ENCODE measurements at regions not wholly inside any gene's neighbourhood (a gene's known extent, or its start where the extent isn't known, plus 50 kb on each side); places are given as distances from the start of the nearest gene placed in this dataset.

DNA sequence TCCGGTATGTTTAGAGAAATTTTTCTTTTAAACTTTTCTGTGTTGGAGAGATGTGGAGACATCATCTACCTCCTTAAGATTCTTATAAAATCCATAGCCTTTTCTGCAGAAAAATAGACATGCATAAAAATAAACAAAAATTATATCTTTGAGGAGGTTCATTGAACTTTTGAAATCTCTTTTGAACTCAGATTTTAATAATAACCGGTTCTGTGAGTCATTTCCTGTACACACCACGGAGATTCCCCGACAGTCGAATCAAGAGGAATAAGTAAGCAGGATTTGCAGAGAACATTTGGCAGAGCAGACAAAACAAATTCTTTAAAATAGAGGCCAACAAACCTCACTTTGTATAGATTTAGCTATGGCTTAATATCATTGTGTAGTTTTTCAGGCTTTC is 918.7 kb upstream of the POU3F4 start:
- Histone ChIP-seq H3K27ac (no peak overlapping the region), H3K4me1 (no peaks in the 10 kb centered on the region), H3K9me3 (no peaks in the 10 kb centered on the region), H3K27me3 (no peaks in the 10 kb centered on the region), H3K4me3 (no peak overlapping the region), H3K36me3 (no peaks in the 10 kb centered on the region)
- intact Hi-C loops (cut with DNase I; ENCODE audit: low total_unique reads), result no loop called here
- TF ChIP-seq, protein P1, sequence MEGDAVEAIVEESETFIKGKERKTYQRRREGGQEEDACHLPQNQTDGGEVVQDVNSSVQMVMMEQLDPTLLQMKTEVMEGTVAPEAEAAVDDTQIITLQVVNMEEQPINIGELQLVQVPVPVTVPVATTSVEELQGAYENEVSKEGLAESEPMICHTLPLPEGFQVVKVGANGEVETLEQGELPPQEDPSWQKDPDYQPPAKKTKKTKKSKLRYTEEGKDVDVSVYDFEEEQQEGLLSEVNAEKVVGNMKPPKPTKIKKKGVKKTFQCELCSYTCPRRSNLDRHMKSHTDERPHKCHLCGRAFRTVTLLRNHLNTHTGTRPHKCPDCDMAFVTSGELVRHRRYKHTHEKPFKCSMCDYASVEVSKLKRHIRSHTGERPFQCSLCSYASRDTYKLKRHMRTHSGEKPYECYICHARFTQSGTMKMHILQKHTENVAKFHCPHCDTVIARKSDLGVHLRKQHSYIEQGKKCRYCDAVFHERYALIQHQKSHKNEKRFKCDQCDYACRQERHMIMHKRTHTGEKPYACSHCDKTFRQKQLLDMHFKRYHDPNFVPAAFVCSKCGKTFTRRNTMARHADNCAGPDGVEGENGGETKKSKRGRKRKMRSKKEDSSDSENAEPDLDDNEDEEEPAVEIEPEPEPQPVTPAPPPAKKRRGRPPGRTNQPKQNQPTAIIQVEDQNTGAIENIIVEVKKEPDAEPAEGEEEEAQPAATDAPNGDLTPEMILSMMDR (IDR thresholded peaks at IDR 0.05), result no peak
- no peak for DNase-seq

DNA sequence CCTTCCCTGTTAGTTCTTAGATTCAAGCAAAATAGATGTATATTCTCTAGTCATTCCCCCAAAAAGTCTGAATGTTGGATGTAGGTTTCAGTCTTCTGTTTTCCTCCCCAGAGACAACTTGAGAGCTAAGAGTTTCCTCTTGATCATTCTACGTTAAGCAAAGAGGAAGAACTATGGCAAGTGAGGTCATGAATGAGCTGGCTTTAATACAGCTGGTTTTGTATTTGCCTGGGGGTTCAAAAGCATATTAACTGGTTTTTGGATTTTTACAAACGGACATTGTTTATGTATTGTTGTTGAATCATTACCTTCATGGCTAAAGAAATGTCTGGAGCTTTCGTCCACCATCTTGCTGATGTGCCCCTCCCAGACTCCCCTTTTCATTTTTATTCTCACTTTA is 916.7 kb upstream of the POU3F4 start:
- Histone ChIP-seq H3K27me3 (no peaks in the 10 kb centered on the region), H3K36me3 (no peaks in the 10 kb centered on the region), H3K9me3 (no peaks in the 10 kb centered on the region), H3K27ac (no peak overlapping the region), H3K4me3 (no peak overlapping the region), H3K4me1 (no peaks in the 10 kb centered on the region)
- TF ChIP-seq, protein P1 (IDR thresholded peaks at IDR 0.05), result no peak
- DNase-seq, result no peak
- intact Hi-C loops (cut with DNase I; ENCODE audit: low total_unique reads), result no loop called here

- Histone ChIP-seq H3K9me3 (peaks cover 0 to 9% (median 2%) of the 10 kb centered on the region in 3 donors), H3K4me1 (no peaks in the 10 kb centered on the region), H3K27me3 (no peaks in the 10 kb centered on the region), H3K27ac (no peak overlapping the region), H3K36me3 (no peaks in the 10 kb centered on the region), H3K4me3 (no peak overlapping the region)
- intact Hi-C loops (cut with DNase I; ENCODE audit: low total_unique reads), result no loop called here
- TF ChIP-seq, protein P1 (IDR thresholded peaks at IDR 0.05), result no peak
- DNase-seq, result no peak
These were observed 881.1 kb upstream of the POU3F4 start for GRCh38 chrX:82626978-82627377.

DNA sequence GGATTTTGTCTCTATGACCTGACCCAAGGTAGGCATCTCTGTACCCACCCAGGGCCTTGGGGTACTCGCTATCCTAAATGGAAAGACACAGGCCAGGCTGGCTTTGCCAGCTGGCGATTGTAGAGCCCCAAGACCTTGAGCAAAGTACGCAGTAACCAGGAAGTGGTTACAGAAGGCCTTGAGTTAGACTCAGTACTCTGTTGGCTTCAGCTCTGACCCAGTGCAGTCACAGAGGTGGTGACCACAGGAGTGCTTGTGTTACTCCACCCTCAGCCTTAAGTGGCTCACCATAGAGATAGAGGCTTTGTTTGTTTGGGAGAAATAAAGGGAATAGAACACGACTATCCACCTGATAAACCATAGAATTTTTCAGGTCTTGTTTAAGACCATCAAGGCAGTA is 880.5 kb upstream of the POU3F4 start:
- H3K36me3 ChIP-seq, result no peaks in the 10 kb centered on the region
- intact Hi-C loops (cut with DNase I; ENCODE audit: low total_unique reads), result no loop called here
- TF ChIP-seq, protein P1 (IDR thresholded peaks at IDR 0.05), result no peak

DNA sequence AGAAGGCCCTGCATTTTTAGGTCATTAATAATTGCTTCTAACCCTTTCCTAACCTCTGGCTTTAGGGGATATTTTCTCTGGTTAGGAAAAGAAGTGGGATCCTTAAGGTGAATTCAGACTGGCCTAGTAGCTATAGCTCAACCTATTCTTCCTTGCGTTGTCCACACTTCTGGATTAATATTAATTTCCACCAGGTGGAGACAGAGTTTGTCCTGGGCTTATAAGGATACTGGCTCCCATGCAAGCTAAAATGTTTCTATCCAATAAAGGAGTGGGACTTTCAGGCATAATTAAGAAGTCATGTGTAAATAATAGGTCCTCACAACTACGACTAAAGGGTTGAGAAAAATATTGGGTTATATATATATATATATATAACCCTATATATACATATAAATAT is 860.0 kb upstream of the POU3F4 start:
- Histone ChIP-seq H3K27ac (no peak overlapping the region), H3K27me3 (no peaks in the 10 kb centered on the region), H3K9me3 (peaks cover 0 to 6% (median 0%) of the 10 kb centered on the region in 3 donors), H3K4me3 (no peak overlapping the region), H3K4me1 (no peaks in the 10 kb centered on the region), H3K36me3 (no peaks in the 10 kb centered on the region)
- TF ChIP-seq, protein P1 (IDR thresholded peaks at IDR 0.05), result peak; percentile 39 to 41
- DNase-seq, result no peak
- intact Hi-C loops (cut with DNase I; ENCODE audit: low total_unique reads), result no loop called here

More for the DNA sequence above, 880.5 kb upstream of the POU3F4 start:
- H3K4me3 ChIP-seq, result no peak overlapping the region
- H3K27ac ChIP-seq, result no peak overlapping the region
- DNase-seq, result no peak
- no peaks in the 10 kb centered on the region for H3K27me3 ChIP-seq
- H3K4me1 ChIP-seq, result no peaks in the 10 kb centered on the region
- peaks cover 0 to 9% (median 2%) of the 10 kb centered on the region in 3 donors for H3K9me3 ChIP-seq

DNA sequence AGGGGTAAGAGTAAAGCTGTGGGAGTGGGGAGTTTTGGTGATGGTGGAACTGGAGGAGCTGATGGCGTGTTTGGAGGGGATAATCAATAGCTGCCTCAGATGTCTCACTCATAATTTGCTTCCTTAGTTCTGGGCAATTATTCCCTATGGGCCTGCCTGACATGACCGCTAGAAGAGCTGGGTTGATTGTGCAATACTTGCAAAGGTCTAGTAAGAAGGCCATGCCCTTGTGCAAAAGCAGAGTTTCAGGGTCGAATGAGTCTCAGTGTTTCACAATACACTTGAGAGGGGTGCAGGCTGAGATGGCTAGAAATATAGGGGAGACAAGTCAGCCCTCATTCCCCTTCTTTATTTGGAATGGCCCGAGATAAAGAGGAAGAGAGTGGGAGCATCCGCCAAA is 858.4 kb upstream of the POU3F4 start:
- no peak overlapping the region for H3K4me3 ChIP-seq
- TF ChIP-seq, protein P1 (IDR thresholded peaks at IDR 0.05), result no peak
- intact Hi-C loops (cut with DNase I; ENCODE audit: low total_unique reads), result no loop called here

More for the DNA sequence above, 858.4 kb upstream of the POU3F4 start:
- Histone ChIP-seq H3K9me3 (peaks cover 0 to 4% (median 0%) of the 10 kb centered on the region in 3 donors), H3K36me3 (no peaks in the 10 kb centered on the region), H3K27ac (no peak overlapping the region), H3K27me3 (no peaks in the 10 kb centered on the region), H3K4me1 (no peaks in the 10 kb centered on the region)
- no peak for DNase-seq
